Mucosa of descending colon (tissue), 3 donors: ENCODE measurements at regions not wholly inside any gene's neighbourhood (a gene's known extent, or its start where the extent isn't known, plus 50 kb on each side); places are given as distances from the start of the nearest gene placed in this dataset.

Experiments
- ATAC-seq: fragments of 200-7000 bp; cut with Tn5 transposase; one replicate; pipeline ENCODE4 v1.9.1; 2020; ENCODE audit warnings: mild to moderate bottlenecking, moderate library complexity
- DNase-seq, 3 donors: peaks; one replicate each; pipeline ENCODE4 v3.0.0-alpha.2; 2020
- H3K36me3 ChIP-seq: fragments of 200-600 bp; one replicate; pipeline ENCODE4 v1.8.0; 2021; ENCODE audit warnings: low read depth, mild to moderate bottlenecking
- H3K4me1 ChIP-seq: fragments of 200-600 bp; one replicate; pipeline ENCODE4 v1.8.0; 2021; ENCODE audit warnings: low read depth, mild to moderate bottlenecking
- H3K4me3 ChIP-seq: fragments of 200-600 bp; one replicate; pipeline ENCODE4 v1.8.0; 2021; ENCODE audit warnings: mild to moderate bottlenecking
- H3K9me3 ChIP-seq: fragments of 200-600 bp; one replicate; pipeline ENCODE4 v1.8.0; 2021; ENCODE audit warnings: mild to moderate bottlenecking
- intact Hi-C, 2 donors: fragments of 100-400 bp; cut with DNase I in 1 of 2; cut with micrococcal nuclease in 1 of 2; formaldehyde crosslinking; loops; one replicate each; pipeline versions ENCODE4 v1.11.0 to v1.11.1; 2022; cut with DNase I, micrococcal nuclease
- TF ChIP-seq, protein P1 (sequence below): fragments of 200-600 bp; IDR thresholded peaks from one replicate; pipeline ENCODE4 v1.8.0; 2022; ENCODE audit warnings: antibody characterized with exemption, mild to moderate bottlenecking
- donor health status: DM: no; HTN: no; CAD: no; lungs with moderate emphysema.
- donor health status: DM: no; HTN: no; CAD: no.
- donor health status: DM: no; HTN: yes; CAD: no.

DNA sequence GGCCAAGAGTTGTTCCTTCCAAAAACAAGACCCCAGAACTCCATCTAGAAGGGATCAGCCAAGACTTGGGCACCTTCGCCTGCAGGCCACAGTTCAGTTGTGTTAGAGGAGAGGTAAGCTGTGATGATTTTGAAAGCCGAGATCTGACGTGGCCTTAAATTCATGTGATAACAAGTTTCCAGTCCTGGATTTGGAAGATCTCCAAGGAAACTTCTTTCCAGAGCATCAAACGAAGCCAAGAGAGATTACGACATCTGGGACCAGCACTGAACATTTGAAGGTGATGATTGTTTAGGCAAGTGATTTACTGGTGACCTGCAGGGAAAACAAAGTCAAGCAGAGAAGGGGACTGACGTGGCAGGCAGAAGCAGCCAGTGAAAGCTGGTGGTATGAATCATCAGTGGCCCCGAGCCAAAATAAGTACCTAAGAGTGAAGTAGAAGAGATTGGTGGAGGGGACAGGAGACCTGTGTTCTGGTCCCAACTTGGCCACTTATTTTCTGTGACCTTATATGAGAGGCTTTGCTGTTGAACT, 339.0 kb upstream of the PROK2 start:
- Histone ChIP-seq H3K36me3 (no peaks in the 10 kb centered on the region), H3K9me3 (no peaks in the 10 kb centered on the region), H3K4me1 (no peaks in the 10 kb centered on the region), H3K4me3 (no peak overlapping the region)
- intact Hi-C loops: no loop called here
- DNase-seq (no peak), ATAC-seq (peak; percentile 28)
- TF ChIP-seq, protein P1, sequence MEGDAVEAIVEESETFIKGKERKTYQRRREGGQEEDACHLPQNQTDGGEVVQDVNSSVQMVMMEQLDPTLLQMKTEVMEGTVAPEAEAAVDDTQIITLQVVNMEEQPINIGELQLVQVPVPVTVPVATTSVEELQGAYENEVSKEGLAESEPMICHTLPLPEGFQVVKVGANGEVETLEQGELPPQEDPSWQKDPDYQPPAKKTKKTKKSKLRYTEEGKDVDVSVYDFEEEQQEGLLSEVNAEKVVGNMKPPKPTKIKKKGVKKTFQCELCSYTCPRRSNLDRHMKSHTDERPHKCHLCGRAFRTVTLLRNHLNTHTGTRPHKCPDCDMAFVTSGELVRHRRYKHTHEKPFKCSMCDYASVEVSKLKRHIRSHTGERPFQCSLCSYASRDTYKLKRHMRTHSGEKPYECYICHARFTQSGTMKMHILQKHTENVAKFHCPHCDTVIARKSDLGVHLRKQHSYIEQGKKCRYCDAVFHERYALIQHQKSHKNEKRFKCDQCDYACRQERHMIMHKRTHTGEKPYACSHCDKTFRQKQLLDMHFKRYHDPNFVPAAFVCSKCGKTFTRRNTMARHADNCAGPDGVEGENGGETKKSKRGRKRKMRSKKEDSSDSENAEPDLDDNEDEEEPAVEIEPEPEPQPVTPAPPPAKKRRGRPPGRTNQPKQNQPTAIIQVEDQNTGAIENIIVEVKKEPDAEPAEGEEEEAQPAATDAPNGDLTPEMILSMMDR: no peak

DNA sequence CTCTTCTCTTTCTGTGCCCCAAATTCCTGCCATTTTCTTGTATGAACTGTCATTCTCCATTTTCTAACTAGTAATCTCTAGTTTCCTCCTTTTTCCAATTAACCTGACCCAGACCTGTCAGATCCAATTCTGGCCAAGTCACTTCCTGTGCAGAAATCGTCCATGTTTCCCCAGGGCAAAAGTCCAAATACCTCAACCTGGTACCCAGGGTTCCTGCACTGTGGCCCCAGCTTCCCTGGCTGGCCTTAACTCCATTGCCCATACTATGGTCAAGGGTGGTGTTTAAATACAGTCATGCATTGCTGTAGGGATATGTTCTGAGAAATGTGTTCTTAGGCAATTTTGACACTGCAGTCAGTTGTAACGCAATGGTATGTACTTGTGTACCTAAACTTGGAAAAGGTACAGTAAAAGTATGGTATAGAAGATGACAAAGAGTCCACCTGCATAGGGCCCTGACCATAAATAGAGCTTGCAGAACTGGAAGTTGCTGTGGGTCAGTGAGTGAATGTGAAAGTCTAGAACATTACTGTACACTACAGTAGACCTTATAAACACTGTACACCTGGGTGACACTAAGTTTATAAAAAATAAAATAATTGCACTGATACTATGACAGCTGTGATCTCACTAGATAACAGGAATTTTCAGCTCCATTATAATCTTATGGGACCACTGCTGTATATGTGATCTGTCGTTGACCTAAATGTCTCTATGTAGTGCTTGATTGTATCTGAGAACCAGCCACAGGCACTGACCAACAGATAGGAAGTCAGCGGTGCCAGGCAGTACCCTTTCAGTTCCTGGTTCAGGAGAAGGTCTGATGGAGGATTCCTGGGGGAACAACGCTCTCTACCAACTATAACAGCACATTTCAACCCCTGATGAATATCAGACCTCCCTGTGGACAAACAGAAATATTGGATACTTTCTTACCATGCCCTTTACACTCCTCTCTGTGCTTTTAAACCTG, 336.1 kb upstream of the PROK2 start:
- no peak for ATAC-seq
- H3K4me3 ChIP-seq: no peak overlapping the region
- no peaks in the 10 kb centered on the region for H3K36me3 ChIP-seq
- H3K4me1 ChIP-seq: no peaks in the 10 kb centered on the region
- DNase-seq: no peak
- intact Hi-C loops: no loop called here
- no peaks in the 10 kb centered on the region for H3K9me3 ChIP-seq
- TF ChIP-seq, protein P1: no peak

DNA sequence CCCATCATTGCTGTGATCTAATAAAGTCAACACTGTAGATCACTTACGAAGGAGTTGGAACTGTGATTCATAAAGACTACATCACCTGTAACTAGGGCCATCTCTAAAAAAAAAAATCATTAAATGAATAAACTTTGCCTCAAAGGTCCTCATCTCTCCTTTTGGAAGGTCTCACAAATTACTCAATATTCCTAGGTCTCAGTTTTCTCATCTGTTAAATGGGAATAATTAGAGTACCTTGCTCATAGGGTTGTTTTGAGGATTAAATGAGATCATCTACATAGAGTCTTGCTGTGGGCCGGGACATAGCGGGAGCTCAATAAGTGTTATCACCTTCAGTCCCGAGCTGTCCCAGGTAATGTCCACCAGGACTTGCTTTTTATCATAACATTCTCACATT, 335.1 kb upstream of the PROK2 start:
- H3K4me3 ChIP-seq: no peak overlapping the region
- no peak for DNase-seq
- TF ChIP-seq, protein P1: no peak
- no peaks in the 10 kb centered on the region for H3K36me3 ChIP-seq
- no peaks in the 10 kb centered on the region for H3K9me3 ChIP-seq
- H3K4me1 ChIP-seq: no peaks in the 10 kb centered on the region
- no peak for ATAC-seq
- intact Hi-C loops: no loop called here

DNA sequence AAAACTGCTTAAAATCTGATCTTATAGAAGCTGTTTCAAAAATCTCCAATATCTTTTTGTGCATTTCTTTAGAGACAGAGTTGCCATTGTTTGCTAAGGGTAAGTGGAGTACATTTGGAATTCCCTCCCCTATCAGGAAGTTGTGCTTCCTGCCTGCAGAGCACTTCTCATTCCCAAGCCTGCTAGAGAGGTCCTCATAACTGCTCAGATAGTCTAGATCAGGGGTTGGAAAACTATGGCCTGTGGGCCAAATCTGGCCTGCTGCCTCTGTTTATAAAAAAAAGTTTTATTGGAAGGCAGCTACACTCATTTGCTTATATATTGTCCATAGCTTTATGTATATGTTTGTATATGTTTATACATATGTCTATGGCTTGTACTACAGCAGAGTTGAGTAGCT, 333.7 kb upstream of the PROK2 start:
- TF ChIP-seq, protein P1: no peak

DNA sequence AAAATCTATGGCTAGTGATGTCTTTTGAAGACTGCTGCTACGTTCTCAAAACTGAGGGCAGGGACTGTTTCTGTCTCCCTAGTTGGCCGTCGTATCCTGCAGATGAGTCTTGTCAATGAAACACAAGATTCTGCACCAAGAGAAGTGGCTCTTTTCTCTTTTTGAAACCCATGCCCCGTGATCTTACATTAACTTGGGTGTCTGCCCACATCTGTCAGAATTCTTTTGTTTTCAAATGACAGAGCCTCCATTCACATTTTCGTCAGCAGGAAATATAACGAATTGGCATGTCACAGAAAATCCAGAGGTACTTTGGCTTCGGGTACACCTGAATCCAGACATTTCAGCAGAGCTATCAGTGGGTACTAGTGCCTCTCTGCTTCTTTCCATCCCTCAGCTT, 331.3 kb upstream of the PROK2 start:
- no peaks in the 10 kb centered on the region for H3K36me3 ChIP-seq
- no peak overlapping the region for H3K4me3 ChIP-seq
- ATAC-seq (no peak), DNase-seq (no peak)
- no peaks in the 10 kb centered on the region for H3K4me1 ChIP-seq
- H3K9me3 ChIP-seq: no peaks in the 10 kb centered on the region
- intact Hi-C loops: no loop called here
- TF ChIP-seq, protein P1: no peak

More for the DNA sequence above, 333.7 kb upstream of the PROK2 start:
- no peak for DNase-seq
- H3K9me3 ChIP-seq: no peaks in the 10 kb centered on the region
- H3K4me1 ChIP-seq: no peaks in the 10 kb centered on the region
- no peak overlapping the region for H3K4me3 ChIP-seq
- intact Hi-C loops: no loop called here
- ATAC-seq: no peak
- no peaks in the 10 kb centered on the region for H3K36me3 ChIP-seq
